B cell (primary cell): ENCODE measurements at regions not wholly inside any gene's neighbourhood (a gene's known extent, or its start where the extent isn't known, plus 50 kb on each side); places are given as distances from the start of the nearest gene placed in this dataset.

Experiments
- ATAC-seq: fragments of 200-7000 bp; cut with Tn5 transposase; one replicate; pipeline ENCODE4 v1.10.0; 2021; ENCODE audit warnings: low read depth, mild to moderate bottlenecking, moderate number of reproducible peaks, moderate library complexity
- CTCF ChIA-PET: fragments of 350-600 bp; sonication (Branson Sonifier 250); formaldehyde crosslinking; loops from one replicate; lab custom pipeline; 2021; ENCODE audit warnings: antibody characterized with exemption, inconsistent platforms; lab: Charles Lee
- POLR2A ChIA-PET: fragments of 350-600 bp; sonication (Branson Sonifier 250); formaldehyde crosslinking; loops from one replicate; lab custom pipeline; 2021; ENCODE audit warnings: antibody characterized with exemption; lab: Charles Lee
- DNase-seq: peaks from one replicate; pipeline ENCODE4 v3.0.0; 2013
- H2AFZ ChIP-seq: 2 replicates; pipeline ENCODE4 v1.6.1; 2012; ENCODE audit warnings: mild to moderate bottlenecking, low read depth, low read length; ENCODE audit not compliant: insufficient read depth, poor library complexity, severe bottlenecking
- H3K27ac ChIP-seq, 2 donors: 1 replicate in 1 of 2; 2 replicates in 1 of 2; pipeline ENCODE4 v1.5.1; 2012 to 2013; ENCODE audit warnings: low read length in 2 of 2, mild to moderate bottlenecking in 2 of 2, moderate library complexity in 1 of 2
- H3K27me3 ChIP-seq, 4 experiments: fragments of 200-600 bp in 1 of 4; sonication (generic) in 1 of 4; replicated peaks in 1 of 4; 1 replicate in 2 of 4; 2 replicates in 2 of 4; pipeline versions ENCODE4 v1.6.1 to v1.7.0; 2013 to 2016; ENCODE audit warnings: low read length in 3 of 4, mild to moderate bottlenecking in 2 of 4, mixed read lengths in 1 of 4, moderate library complexity in 1 of 4; ENCODE audit not compliant: insufficient read depth in 4 of 4, control insufficient read depth in 3 of 4; ENCODE audit errors: control extremely low read depth in 1 of 4
- H3K36me3 ChIP-seq, 2 experiments: replicated peaks in 1 of 2; 1 replicate in 1 of 2; 2 replicates in 1 of 2; pipeline versions ENCODE4 v1.6.1 to v1.7.1; 2013; ENCODE audit warnings: low read length in 1 of 2; ENCODE audit not compliant: insufficient read depth in 2 of 2, control insufficient read depth in 1 of 2; ENCODE audit errors: control extremely low read depth in 1 of 2, extremely low read depth in 1 of 2
- H3K4me1 ChIP-seq, 2 donors: fragments of 200-600 bp in 1 of 2; sonication (generic) in 1 of 2; 1 replicate in 1 of 2; 2 replicates in 1 of 2; pipeline versions ENCODE4 v1.5.1 to v1.6.1; 2013 to 2017; ENCODE audit warnings: low read length in 2 of 2; ENCODE audit not compliant: control insufficient read depth in 2 of 2, insufficient read depth in 2 of 2
- H3K4me2 ChIP-seq: replicated peaks from 2 replicates; pipeline ENCODE3; 2012; ENCODE audit warnings: mild to moderate bottlenecking, low read depth, low read length; ENCODE audit not compliant: poor library complexity, severe bottlenecking
- H3K4me3 ChIP-seq, 5 experiments: fragments of 200-600 bp in 1 of 5; sonication (generic) in 1 of 5; 1 replicate in 3 of 5; 2 replicates in 2 of 5; pipeline versions ENCODE4 v1.5.1 to v1.7.0; 2011 to 2016; ENCODE audit warnings: low read length in 4 of 5, mild to moderate bottlenecking in 4 of 5, low read depth in 2 of 5, control low read depth in 1 of 5, moderate library complexity in 1 of 5; ENCODE audit not compliant: insufficient read depth in 1 of 5; ENCODE audit errors: control extremely low read depth in 1 of 5, extremely low read depth in 1 of 5
- H3K79me2 ChIP-seq: fragments of 200-600 bp; sonication (generic); one replicate; pipeline ENCODE4 v1.6.0; 2016; ENCODE audit warnings: low read length; ENCODE audit not compliant: control insufficient read depth, insufficient read depth
- H3K9ac ChIP-seq: fragments of 200-600 bp; sonication (generic); 2 replicates; pipeline ENCODE4 v1.6.1; 2017; ENCODE audit warnings: mild to moderate bottlenecking, low read length, moderate library complexity
- H3K9me3 ChIP-seq, 3 donors: one replicate each; pipeline versions ENCODE4 v1.6.1 to v1.7.1; 2013; ENCODE audit warnings: low read length in 2 of 3; ENCODE audit not compliant: control insufficient read depth in 2 of 3, insufficient read depth in 1 of 3; ENCODE audit errors: control extremely low read depth in 1 of 3
- H4K20me1 ChIP-seq: 2 replicates; pipeline ENCODE4 v1.6.0; 2012; ENCODE audit warnings: mild to moderate bottlenecking, low read length; ENCODE audit not compliant: insufficient read depth, control insufficient read depth, poor library complexity, severe bottlenecking
- H3K27ac Mint-ChIP-seq: one replicate; pipeline ENCODE4 v1.8.0; 2021; ENCODE audit warnings: mixed read lengths
- H3K27me3 Mint-ChIP-seq: one replicate; pipeline ENCODE4 v1.8.0; 2021; ENCODE audit warnings: mixed read lengths
- H3K4me1 Mint-ChIP-seq: one replicate; pipeline ENCODE4 v1.8.0; 2021; ENCODE audit warnings: mixed read lengths
- H3K4me3 Mint-ChIP-seq: one replicate; pipeline ENCODE4 v1.8.0; 2021; ENCODE audit warnings: mixed read lengths
- H3K9me3 Mint-ChIP-seq: one replicate; pipeline ENCODE4 v1.8.0; 2022; ENCODE audit warnings: mixed read lengths; ENCODE audit not compliant: insufficient read depth
- CTCF ChIP-seq: fragments of 200-600 bp; IDR thresholded peaks from one replicate; pipeline ENCODE4 v1.8.0; 2022; ENCODE audit warnings: antibody characterized with exemption, mild to moderate bottlenecking
- EZH2 ChIP-seq: IDR thresholded peaks from 2 replicates; pipeline ENCODE4 v1.6.1; 2012; ENCODE audit warnings: borderline replicate concordance, low read depth, mild to moderate bottlenecking, moderate library complexity, low read length; ENCODE audit not compliant: insufficient read depth, poor library complexity, severe bottlenecking
- WGBS: methylation state at CpG from one replicate; pipeline ENCODE4 v1.1.5; 2013; ENCODE audit warnings: missing lambda C conversion rate; ENCODE audit not compliant: insufficient coverage; 5-methylcytosine and 5-hydroxymethylcytosine counted together
- intact Hi-C: fragments of 100-400 bp; cut with micrococcal nuclease; formaldehyde crosslinking; loops from one replicate; pipeline ENCODE4 v1.10.0; 2022

GRCh38 chr16:49947907-49948678, 76.9 kb upstream of the CNEP1R1 start:
- DNase-seq (no peak), ATAC-seq (no peak)
- peaks cover 5% of the 10 kb centered on the region for H3K27me3 Mint-ChIP-seq
- no peak overlapping the region for H3K4me3 Mint-ChIP-seq
- intact Hi-C loops, result no loop called here
- Histone ChIP-seq H3K27ac (no peak overlapping the region), H3K4me2 (no peak overlapping the region), H3K4me3 (no peak overlapping the region), H3K4me1 (no peaks in the 10 kb centered on the region), H3K36me3 (no peaks in the 10 kb centered on the region), H3K27me3 (no peaks in the 10 kb centered on the region), H3K9me3 (no peaks in the 10 kb centered on the region), H3K79me2 (no peaks in the 10 kb centered on the region), H4K20me1 (no peaks in the 10 kb centered on the region), H3K9ac (no peak overlapping the region), H2AFZ (no peak overlapping the region)
- ChIA-PET CTCF (no interaction called here), POLR2A (no interaction called here)
- H3K27ac Mint-ChIP-seq, result no peak overlapping the region
- no peak for TF ChIP-seq EZH2
- no peak for TF ChIP-seq CTCF
- WGBS, result 91% methylated on average over 5 of the region's 7 CpGs
- no peaks in the 10 kb centered on the region for H3K4me1 Mint-ChIP-seq
- H3K9me3 Mint-ChIP-seq, result no peaks in the 10 kb centered on the region

GRCh38 chr16:49951574-49952195, 73.3 kb upstream of the CNEP1R1 start:
- no peak overlapping the region for H2AFZ ChIP-seq
- no peak for TF ChIP-seq EZH2
- no peak for TF ChIP-seq CTCF
- intact Hi-C loops, result no loop called here
- no peaks in the 10 kb centered on the region for H4K20me1 ChIP-seq
- POLR2A ChIA-PET, result no interaction called here
- H3K4me2 ChIP-seq, result no peak overlapping the region
- no peaks in the 10 kb centered on the region for H3K36me3 ChIP-seq
- H3K27ac ChIP-seq, result no peak overlapping the region
- no peak overlapping the region for H3K27ac Mint-ChIP-seq
- DNase-seq (no peak), ATAC-seq (no peak)
- H3K9ac ChIP-seq, result no peak overlapping the region
- no peaks in the 10 kb centered on the region for H3K4me1 ChIP-seq
- H3K79me2 ChIP-seq, result no peaks in the 10 kb centered on the region
- 78% methylated on average over 15 of the region's 16 CpGs for WGBS
- H3K4me1 Mint-ChIP-seq, result no peaks in the 10 kb centered on the region
- CTCF ChIA-PET, result no interaction called here
- H3K9me3 Mint-ChIP-seq, result no peaks in the 10 kb centered on the region
- H3K27me3 ChIP-seq, result peaks cover 0 to under 1% (median 0%) of the 10 kb centered on the region in 4 experiments
- peaks cover 5% of the 10 kb centered on the region for H3K27me3 Mint-ChIP-seq
- no peak overlapping the region for H3K4me3 Mint-ChIP-seq
- no peaks in the 10 kb centered on the region for H3K9me3 ChIP-seq
- H3K4me3 ChIP-seq, result no peak overlapping the region
